ENCODE measurements at regions not wholly inside any gene's neighbourhood (a gene's known extent, or its start where the extent isn't known, plus 50 kb on each side); places are given as distances from the start of the nearest gene placed in this dataset.

DNA sequence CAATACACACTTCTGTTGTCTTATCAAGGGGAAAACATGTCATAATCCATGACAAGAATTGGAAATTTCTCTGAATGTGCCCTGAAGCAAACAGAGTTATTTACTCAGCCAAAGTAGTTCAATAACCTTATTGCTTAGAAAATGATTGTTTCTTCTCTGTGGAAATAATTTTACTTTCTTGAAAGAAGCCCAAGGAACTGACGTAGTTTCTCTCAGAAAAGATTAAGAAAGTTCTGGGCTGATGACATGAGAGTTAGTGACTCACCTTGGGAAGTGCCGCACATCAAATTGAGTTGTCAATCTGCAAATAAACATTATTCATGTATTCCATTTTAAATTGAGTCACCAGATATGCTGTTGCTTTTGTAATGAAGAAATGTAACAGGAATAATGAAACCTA, 418.6 kb upstream of the LRRC4C start:
- TF ChIP-seq EP300 (IDR thresholded peaks at IDR 0.05): no peak
- TF ChIP-seq, protein P1, sequence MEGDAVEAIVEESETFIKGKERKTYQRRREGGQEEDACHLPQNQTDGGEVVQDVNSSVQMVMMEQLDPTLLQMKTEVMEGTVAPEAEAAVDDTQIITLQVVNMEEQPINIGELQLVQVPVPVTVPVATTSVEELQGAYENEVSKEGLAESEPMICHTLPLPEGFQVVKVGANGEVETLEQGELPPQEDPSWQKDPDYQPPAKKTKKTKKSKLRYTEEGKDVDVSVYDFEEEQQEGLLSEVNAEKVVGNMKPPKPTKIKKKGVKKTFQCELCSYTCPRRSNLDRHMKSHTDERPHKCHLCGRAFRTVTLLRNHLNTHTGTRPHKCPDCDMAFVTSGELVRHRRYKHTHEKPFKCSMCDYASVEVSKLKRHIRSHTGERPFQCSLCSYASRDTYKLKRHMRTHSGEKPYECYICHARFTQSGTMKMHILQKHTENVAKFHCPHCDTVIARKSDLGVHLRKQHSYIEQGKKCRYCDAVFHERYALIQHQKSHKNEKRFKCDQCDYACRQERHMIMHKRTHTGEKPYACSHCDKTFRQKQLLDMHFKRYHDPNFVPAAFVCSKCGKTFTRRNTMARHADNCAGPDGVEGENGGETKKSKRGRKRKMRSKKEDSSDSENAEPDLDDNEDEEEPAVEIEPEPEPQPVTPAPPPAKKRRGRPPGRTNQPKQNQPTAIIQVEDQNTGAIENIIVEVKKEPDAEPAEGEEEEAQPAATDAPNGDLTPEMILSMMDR (IDR thresholded peaks at IDR 0.05): no peak
- no peak for TF ChIP-seq POLR2A (IDR thresholded peaks at IDR 0.05)

Measured in stomach (tissue), 4 donors.